VCaP (cell line): ENCODE measurements at regions not wholly inside any gene's neighbourhood (a gene's known extent, or its start where the extent isn't known, plus 50 kb on each side); places are given as distances from the start of the nearest gene placed in this dataset.
"Not testable (repeated sequence)": the region's sequence is repeated elsewhere in the genome, so short reads cannot be mapped to it uniquely, and the experiment has no call there.

Experiments used
- H3K27ac ChIP-seq: fragments of 450-650 bp; 2 replicates; pipeline ENCODE4 v1.5.1; 2017
- CTCF ChIP-seq: fragments of 450-650 bp; conservative IDR thresholded peaks from 2 replicates; pipeline ENCODE4 v1.5.1; 2017; ENCODE audit warnings: mild to moderate bottlenecking, moderate library complexity

GRCh38 chr9:111099199-111100008, 61.1 kb upstream of the LPAR1 start:
- no peak overlapping the region for H3K27ac ChIP-seq
- no peak for TF ChIP-seq CTCF

GRCh38 chr9:111098093-111098492, 59.8 kb upstream of the LPAR1 start:
- no peak for TF ChIP-seq CTCF
- H3K27ac ChIP-seq, result no peak overlapping the region

- no peak overlapping the region for H3K27ac ChIP-seq
- no peak for TF ChIP-seq CTCF
Measured at GRCh38 chr9:111096051-111096450, 57.8 kb upstream of the LPAR1 start.

GRCh38 chr9:111095441-111095840, 57.2 kb upstream of the LPAR1 start:
- no peak overlapping the region for H3K27ac ChIP-seq
- no peak for TF ChIP-seq CTCF

- no peak for TF ChIP-seq CTCF
Measured at GRCh38 chr9:111094958-111095357, 56.7 kb upstream of the LPAR1 start.

DNA sequence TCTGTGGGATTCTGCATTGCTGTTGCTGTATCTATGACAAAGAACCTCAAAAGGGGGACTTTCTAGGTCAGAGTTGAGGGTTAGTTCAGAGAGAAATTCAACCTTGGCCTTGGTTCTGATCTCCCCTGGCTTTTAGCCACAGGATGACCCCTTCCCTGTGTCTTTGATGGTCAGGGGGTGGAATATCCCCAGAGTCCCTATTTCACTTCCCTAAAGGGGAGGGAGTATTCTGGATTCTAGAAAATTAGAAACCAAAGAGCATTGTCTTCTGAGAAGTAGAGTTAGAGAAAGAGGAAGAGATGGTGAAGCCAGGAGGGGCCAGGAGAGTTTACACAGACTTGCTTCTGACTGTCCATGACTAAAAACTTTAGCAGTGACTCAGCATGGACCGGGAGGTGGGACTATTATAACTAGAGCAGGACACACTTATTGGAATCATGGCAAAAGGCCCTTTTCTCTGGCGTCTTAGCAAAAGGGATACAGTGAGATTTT, 56.2 kb upstream of the LPAR1 start:
- no peak overlapping the region for H3K27ac ChIP-seq
- no peak for TF ChIP-seq CTCF

More at GRCh38 chr9:111094958-111095357, 56.7 kb upstream of the LPAR1 start:
- H3K27ac ChIP-seq, result no peak overlapping the region

DNA sequence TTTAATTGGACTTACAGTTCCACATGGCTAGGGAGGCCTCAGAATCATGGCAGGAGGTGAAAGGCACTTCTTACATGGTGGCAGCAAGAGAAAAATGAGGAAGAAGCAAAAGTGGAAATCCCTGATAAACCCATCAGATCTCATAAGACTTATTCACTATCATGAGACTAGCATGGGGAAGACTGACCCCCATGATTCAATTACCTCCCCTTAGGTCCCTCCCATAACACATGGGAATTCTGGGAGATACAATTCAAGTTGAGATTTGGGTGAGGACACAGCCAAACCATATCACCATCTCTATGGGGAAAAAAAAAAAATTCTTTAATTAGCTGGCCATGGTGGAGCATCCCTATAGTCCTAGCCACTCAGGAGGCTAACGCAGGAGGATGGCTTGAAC, 53.9 kb upstream of the LPAR1 start:
- not testable (repeated sequence) for H3K27ac ChIP-seq
